HCT116 (cell line): ENCODE measurements at regions not wholly inside any gene's neighbourhood (a gene's known extent, or its start where the extent isn't known, plus 50 kb on each side); places are given as distances from the start of the nearest gene placed in this dataset.

Experiments used
- ATF3 ChIP-seq: IDR thresholded peaks from 2 replicates; pipeline ENCODE4 v1.6.1; 2012
- CEBPB ChIP-seq: IDR thresholded peaks from 2 replicates; pipeline ENCODE4 v1.6.1; 2012; ENCODE audit warnings: low read depth
- CTCF ChIP-seq, 3 experiments: fragments of 200-600 bp in 1 of 3; sonication (generic) in 1 of 3; IDR thresholded peaks in 2 of 3; conservative IDR thresholded peaks in 1 of 3; 2 replicates each; pipeline ENCODE4 v1.5.1; 2012 to 2017; ENCODE audit warnings: low read depth in 2 of 3, low read length in 2 of 3, antibody characterized with exemption in 1 of 3, borderline replicate concordance in 1 of 3, control low read depth in 1 of 3, mild to moderate bottlenecking in 1 of 3, mixed read lengths in 1 of 3, mixed run types in 1 of 3, moderate library complexity in 1 of 3; ENCODE audit not compliant: insufficient read depth in 1 of 3
- ELF1 ChIP-seq: IDR thresholded peaks from 2 replicates; pipeline ENCODE4 v1.6.1; 2012; ENCODE audit warnings: low read depth, borderline replicate concordance
- EZH2 ChIP-seq: fragments of 200-600 bp; sonication (generic); IDR thresholded peaks from 2 replicates; pipeline ENCODE4 v1.6.1; 2017; ENCODE audit warnings: antibody characterized with exemption, mixed run types
- EZH2phosphoT487 ChIP-seq: fragments of 200-600 bp; IDR thresholded peaks from 2 replicates; pipeline ENCODE4 v1.6.1; 2018; ENCODE audit warnings: antibody characterized with exemption, borderline replicate concordance
- JUND ChIP-seq: IDR thresholded peaks from 2 replicates; pipeline ENCODE4 v1.6.1; 2012
- POLR2A ChIP-seq: IDR thresholded peaks from 2 replicates; pipeline ENCODE4 v1.7.0; 2011; ENCODE audit warnings: borderline replicate concordance; ENCODE audit not compliant: insufficient read depth, insufficient read length; ENCODE audit errors: extremely low read depth
- POLR2AphosphoS5 ChIP-seq: IDR thresholded peaks from 2 replicates; pipeline ENCODE4 v1.6.1; 2011; ENCODE audit warnings: mild to moderate bottlenecking, low read depth, low read length, moderate library complexity
- RAD21 ChIP-seq: IDR thresholded peaks from 2 replicates; pipeline ENCODE4 v1.6.1; 2012; ENCODE audit warnings: low read depth, mild to moderate bottlenecking
- REST ChIP-seq: IDR thresholded peaks from 2 replicates; pipeline ENCODE4 v1.6.1; 2012; ENCODE audit warnings: low read depth
- YY1 ChIP-seq: IDR thresholded peaks from 2 replicates; pipeline ENCODE4 v1.6.1; 2011; ENCODE audit warnings: low read length, low read depth, moderate library complexity, mild to moderate bottlenecking; ENCODE audit not compliant: insufficient replicate concordance; ENCODE audit errors: extremely low read depth

GRCh38 chr13:30147421-30147820 lies 159.9 kb downstream of the KATNAL1 start:
- TF ChIP-seq RAD21 (no peak), CTCF (IDR thresholded peaks at IDR 0.05 in 2 of 3, conservative IDR thresholded peaks at IDR 0.05 in 1 of 3; ENCODE audit: borderline replicate concordance in 1 of 3, insufficient read depth in 1 of 3, low read depth in 2 of 3, low read length in 2 of 3) (no peak), JUND (no peak), EZH2 (no peak), ELF1 (no peak), YY1 (no peak), POLR2A (no peak), POLR2AphosphoS5 (no peak), CEBPB (no peak), REST (no peak), ATF3 (no peak), EZH2phosphoT487 (no peak)
